ENCODE measurements at regions not wholly inside any gene's neighbourhood (a gene's known extent, or its start where the extent isn't known, plus 50 kb on each side); places are given as distances from the start of the nearest gene placed in this dataset.

- no peak overlapping the region for H3K4me3 ChIP-seq (replicated peaks; ENCODE audit: insufficient read depth, low read length)
- TF ChIP-seq SPI1 (IDR thresholded peaks at IDR 0.05; ENCODE audit: borderline replicate concordance, low read depth) (no peak), GABPA (IDR thresholded peaks at IDR 0.05; ENCODE audit: low read depth) (no peak), POLR2AphosphoS5 (IDR thresholded peaks at IDR 0.05; ENCODE audit: low read depth) (no peak), CTCF (IDR thresholded peaks at IDR 0.05; ENCODE audit: insufficient read depth, low read length) (no peak)
- TF ChIP-seq, protein P1, sequence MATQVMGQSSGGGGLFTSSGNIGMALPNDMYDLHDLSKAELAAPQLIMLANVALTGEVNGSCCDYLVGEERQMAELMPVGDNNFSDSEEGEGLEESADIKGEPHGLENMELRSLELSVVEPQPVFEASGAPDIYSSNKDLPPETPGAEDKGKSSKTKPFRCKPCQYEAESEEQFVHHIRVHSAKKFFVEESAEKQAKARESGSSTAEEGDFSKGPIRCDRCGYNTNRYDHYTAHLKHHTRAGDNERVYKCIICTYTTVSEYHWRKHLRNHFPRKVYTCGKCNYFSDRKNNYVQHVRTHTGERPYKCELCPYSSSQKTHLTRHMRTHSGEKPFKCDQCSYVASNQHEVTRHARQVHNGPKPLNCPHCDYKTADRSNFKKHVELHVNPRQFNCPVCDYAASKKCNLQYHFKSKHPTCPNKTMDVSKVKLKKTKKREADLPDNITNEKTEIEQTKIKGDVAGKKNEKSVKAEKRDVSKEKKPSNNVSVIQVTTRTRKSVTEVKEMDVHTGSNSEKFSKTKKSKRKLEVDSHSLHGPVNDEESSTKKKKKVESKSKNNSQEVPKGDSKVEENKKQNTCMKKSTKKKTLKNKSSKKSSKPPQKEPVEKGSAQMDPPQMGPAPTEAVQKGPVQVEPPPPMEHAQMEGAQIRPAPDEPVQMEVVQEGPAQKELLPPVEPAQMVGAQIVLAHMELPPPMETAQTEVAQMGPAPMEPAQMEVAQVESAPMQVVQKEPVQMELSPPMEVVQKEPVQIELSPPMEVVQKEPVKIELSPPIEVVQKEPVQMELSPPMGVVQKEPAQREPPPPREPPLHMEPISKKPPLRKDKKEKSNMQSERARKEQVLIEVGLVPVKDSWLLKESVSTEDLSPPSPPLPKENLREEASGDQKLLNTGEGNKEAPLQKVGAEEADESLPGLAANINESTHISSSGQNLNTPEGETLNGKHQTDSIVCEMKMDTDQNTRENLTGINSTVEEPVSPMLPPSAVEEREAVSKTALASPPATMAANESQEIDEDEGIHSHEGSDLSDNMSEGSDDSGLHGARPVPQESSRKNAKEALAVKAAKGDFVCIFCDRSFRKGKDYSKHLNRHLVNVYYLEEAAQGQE (IDR thresholded peaks at IDR 0.05; ENCODE audit: insufficient replicate concordance, low read depth) = no peak
- no peaks in the 10 kb centered on the region for H3K27me3 ChIP-seq (ENCODE audit: insufficient read depth, poor library complexity, severe bottlenecking)
- no peak for DNase-seq (ENCODE audit: low read depth in 1 of 2, low spot score in 1 of 2)
- no peak overlapping the region for H3K27ac ChIP-seq (replicated peaks)
These were observed 698.4 kb downstream of the DNAH5 start for GRCh38 chr5:13246053-13246452.

DNA sequence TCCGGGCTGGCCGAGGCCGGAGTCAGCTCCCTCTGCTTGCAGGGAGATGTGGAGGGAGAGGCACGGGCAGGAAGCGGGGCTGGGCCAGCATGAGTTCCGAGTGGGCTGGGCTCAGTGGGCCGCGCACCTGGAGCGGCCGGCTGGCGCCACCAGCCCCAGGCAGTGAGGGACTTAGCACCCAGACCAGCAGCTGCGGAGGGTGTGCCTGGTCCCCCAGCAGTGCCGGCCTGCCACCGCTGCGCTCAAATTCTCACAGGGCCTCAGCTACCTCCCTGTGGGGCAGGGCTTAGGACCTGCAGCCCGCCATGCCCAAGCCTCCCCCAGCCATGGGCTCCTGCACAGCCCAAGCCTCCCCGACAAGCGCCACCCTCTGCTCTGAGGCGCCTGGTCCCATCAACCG is 700.3 kb downstream of the DNAH5 start:
- H3K27ac ChIP-seq (replicated peaks) = no peak overlapping the region
- no peak overlapping the region for H3K4me3 ChIP-seq (replicated peaks; ENCODE audit: insufficient read depth, low read length)
- H3K27me3 ChIP-seq (ENCODE audit: insufficient read depth, poor library complexity, severe bottlenecking) = no peaks in the 10 kb centered on the region
- no peak for DNase-seq (ENCODE audit: low read depth in 1 of 2, low spot score in 1 of 2)
- TF ChIP-seq CTCF (IDR thresholded peaks at IDR 0.05; ENCODE audit: insufficient read depth, low read length) (no peak), SPI1 (IDR thresholded peaks at IDR 0.05; ENCODE audit: borderline replicate concordance, low read depth) (no peak), GABPA (IDR thresholded peaks at IDR 0.05; ENCODE audit: low read depth) (no peak), POLR2AphosphoS5 (IDR thresholded peaks at IDR 0.05; ENCODE audit: low read depth) (no peak)
- TF ChIP-seq, protein P1 (IDR thresholded peaks at IDR 0.05; ENCODE audit: insufficient replicate concordance, low read depth) = no peak

DNA sequence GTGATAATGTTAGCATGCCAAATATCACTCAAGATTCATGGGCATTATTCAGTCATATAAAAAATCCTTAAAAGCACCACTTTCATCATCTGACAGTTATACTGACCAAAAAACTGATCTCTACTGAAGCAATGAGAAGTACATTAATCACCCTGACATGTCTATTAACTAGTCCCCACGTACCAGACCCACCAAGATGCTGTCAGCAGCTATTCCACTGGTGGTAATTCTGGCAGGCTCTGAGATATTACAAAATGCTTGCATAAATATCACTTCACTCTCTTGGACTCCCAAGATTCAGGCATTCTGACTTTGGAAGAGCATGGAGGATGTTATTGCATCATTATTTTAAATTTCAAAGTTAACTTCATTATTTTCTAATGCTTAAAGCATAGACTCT is 717.0 kb downstream of the DNAH5 start:
- TF ChIP-seq, protein P1 (IDR thresholded peaks at IDR 0.05; ENCODE audit: insufficient replicate concordance, low read depth) = no peak
- no peak for TF ChIP-seq CTCF (IDR thresholded peaks at IDR 0.05; ENCODE audit: insufficient read depth, low read length)
- TF ChIP-seq GABPA (IDR thresholded peaks at IDR 0.05; ENCODE audit: low read depth) = no peak
- TF ChIP-seq POLR2AphosphoS5 (IDR thresholded peaks at IDR 0.05; ENCODE audit: low read depth) = no peak
- no peak for TF ChIP-seq SPI1 (IDR thresholded peaks at IDR 0.05; ENCODE audit: borderline replicate concordance, low read depth)
- Histone ChIP-seq H3K27ac (replicated peaks) (no peak overlapping the region), H3K4me3 (replicated peaks; ENCODE audit: insufficient read depth, low read length) (no peak overlapping the region), H3K27me3 (ENCODE audit: insufficient read depth, poor library complexity, severe bottlenecking) (no peaks in the 10 kb centered on the region)
- no peak for DNase-seq (ENCODE audit: low read depth in 1 of 2, low spot score in 1 of 2)
